Fibroblast of villous mesenchyme (primary cell): ENCODE measurements at regions not wholly inside any gene's neighbourhood (a gene's known extent, or its start where the extent isn't known, plus 50 kb on each side); places are given as distances from the start of the nearest gene placed in this dataset.

Experiments
- DNase-seq: peaks from one replicate; pipeline ENCODE4 v3.0.0-alpha.2; 2010; ENCODE audit warnings: low read depth
- H3K4me3 ChIP-seq: 2 replicates; pipeline ENCODE4 v1.5.1; 2011; ENCODE audit warnings: low read depth, mild to moderate bottlenecking, low read length
- TF ChIP-seq, protein P1 (sequence below): IDR thresholded peaks from 2 replicates; pipeline ENCODE4 v1.5.1; 2012; ENCODE audit warnings: low read depth, mild to moderate bottlenecking, low read length; ENCODE audit not compliant: insufficient read depth

DNA sequence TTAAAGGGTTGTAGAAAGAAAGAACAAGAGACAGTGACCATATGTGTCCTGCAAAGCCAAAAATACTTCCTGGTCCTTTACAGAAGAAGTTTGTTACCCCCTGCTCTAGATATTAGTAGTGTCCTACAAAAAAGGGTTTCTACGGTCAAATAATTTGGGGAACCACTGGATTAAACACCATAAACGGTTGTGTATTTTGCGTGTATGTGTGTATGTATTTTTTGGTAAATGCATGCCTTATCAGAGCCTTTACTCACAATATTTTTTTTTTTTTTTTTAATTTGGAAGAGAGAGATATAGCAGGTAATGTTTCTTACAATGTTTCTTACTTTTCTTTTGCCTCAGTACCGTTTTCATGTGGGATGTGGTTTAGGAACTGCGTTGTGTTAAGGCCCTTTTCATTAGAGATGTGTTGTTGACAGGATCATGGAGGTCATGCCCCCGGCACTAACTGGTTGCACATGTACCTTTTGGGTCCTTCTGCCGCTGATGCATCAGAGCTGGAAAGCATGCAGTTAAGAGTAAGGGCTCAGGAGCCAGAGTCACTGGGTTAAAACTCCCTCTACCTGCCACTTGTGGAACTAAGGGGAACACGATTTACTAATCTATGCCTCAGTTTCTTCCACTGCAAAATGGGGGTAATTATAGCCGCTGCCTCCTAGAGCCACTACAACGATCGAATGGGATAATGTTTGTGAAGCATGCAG, 234.6 kb upstream of the KAZN start:
- DNase-seq: no peak
- TF ChIP-seq, protein P1, sequence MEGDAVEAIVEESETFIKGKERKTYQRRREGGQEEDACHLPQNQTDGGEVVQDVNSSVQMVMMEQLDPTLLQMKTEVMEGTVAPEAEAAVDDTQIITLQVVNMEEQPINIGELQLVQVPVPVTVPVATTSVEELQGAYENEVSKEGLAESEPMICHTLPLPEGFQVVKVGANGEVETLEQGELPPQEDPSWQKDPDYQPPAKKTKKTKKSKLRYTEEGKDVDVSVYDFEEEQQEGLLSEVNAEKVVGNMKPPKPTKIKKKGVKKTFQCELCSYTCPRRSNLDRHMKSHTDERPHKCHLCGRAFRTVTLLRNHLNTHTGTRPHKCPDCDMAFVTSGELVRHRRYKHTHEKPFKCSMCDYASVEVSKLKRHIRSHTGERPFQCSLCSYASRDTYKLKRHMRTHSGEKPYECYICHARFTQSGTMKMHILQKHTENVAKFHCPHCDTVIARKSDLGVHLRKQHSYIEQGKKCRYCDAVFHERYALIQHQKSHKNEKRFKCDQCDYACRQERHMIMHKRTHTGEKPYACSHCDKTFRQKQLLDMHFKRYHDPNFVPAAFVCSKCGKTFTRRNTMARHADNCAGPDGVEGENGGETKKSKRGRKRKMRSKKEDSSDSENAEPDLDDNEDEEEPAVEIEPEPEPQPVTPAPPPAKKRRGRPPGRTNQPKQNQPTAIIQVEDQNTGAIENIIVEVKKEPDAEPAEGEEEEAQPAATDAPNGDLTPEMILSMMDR: no peak
- H3K4me3 ChIP-seq: no peak overlapping the region

GRCh38 chr1:14365301-14365988, 233.0 kb upstream of the KAZN start:
- TF ChIP-seq, protein P1: no peak
- no peak overlapping the region for H3K4me3 ChIP-seq
- DNase-seq: no peak

DNA sequence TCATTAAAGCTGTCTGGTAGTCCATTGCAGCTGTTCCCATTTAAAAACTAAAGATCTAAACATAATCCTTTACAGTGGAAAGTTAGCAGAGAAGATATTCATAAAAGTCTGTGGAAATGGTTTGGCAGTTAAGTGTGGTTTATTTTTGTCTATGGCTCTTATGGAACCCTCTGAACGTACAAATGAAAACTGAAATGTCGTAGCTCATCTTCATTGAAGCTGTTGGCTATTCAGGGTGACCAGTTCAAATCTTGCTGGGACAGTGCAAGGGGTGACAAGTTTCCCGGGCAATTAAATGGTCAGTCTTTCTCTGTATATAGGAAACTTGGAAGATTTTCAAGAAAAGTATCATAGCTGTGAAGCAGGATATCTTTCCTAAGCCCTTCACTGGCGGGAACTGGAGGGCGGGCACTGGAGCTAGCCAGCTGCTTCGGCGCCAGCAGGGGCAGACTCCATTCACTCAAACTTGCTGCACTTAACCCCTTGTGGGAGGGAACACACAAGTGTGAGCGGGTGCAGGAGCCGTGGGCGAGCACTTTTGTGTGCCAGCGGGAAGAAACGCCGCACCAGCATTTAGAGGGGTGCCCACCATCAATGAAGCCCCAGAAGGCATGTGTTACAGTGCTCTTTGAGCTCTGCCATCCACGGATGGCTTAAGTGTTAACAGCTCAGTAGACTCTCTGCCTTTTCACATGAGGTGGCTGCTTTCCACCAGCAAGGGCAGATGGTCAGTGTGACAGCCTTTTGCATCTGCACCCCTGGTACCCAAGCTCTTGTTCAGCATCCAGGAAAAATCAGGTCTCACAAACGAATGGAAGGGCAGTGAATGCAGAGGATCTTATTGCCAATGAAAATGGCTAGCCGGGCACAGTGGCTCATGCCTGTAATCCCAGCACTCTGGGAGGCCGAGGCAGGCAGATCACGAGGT, 232.1 kb upstream of the KAZN start:
- DNase-seq: no peak
- no peak overlapping the region for H3K4me3 ChIP-seq
- TF ChIP-seq, protein P1: no peak

- H3K4me3 ChIP-seq: no peak overlapping the region
- no peak for DNase-seq
- TF ChIP-seq, protein P1: no peak
These were observed 231.0 kb upstream of the KAZN start for GRCh38 chr1:14367451-14367850.

DNA sequence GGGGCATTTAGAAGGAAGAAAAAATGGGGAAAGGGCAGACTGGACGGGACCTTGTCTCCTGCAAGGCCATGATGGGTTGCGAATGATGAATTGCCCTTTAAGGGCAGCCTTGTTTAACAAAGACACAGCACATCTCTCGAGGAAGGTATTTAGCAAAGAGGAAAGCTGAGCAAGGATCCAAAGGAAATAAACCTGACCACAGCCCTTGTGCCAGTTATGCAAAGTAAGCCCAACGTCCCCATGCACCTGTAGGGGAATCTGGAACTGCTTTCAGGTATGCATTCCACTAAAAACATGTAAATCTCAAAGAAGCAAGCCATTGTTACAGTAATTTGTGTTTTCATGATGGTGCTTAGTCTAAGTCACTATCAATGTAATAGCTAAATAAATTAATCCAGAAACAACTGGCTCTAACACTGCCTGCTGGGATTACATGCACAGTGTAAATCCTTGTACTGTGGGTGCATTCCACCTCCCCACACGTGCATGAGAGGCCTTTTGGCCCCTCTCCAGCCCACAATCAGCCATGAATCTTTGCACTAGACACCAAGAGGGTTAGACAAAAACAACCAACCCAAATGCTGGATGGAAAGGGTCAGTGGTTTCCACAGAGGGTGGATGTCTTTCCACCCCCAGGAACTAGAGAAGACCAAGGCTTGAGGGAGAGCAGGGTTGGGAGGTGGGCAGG, 228.8 kb upstream of the KAZN start:
- TF ChIP-seq, protein P1: no peak
- no peak overlapping the region for H3K4me3 ChIP-seq
- DNase-seq: no peak

DNA sequence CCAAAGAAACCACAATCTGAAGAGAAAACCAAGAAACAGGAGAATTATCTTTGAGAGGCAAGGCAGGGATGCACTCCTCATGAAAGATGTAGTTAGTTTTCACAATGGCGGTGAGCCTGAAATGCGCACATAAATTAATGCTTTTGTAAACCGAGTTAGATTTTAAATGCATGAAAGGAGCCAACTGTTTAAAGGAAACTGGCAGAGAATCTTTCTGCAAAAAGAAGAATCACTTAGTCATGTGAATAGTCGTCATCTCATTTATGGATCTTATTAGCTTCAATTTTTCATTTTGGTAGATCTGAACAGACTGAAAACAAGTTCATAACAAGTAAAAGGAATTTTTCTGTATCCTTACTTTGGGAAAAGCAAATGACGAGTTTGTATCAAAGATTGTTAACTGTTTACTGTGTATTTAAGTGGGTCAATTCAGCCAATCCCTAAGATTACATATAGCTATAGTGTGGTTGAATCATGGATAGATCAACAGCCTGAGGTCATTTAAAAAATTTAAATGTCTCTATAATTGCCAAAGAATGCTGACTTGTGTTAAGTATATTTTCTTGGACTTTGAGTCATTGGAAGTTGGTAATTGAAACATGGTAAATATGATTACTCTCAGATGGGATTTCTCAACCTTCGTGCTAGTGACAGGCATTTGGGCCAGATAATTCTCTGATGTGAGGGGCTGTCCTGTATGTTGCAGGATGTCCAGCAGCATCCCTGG, 226.6 kb upstream of the KAZN start:
- H3K4me3 ChIP-seq: no peak overlapping the region
- TF ChIP-seq, protein P1: no peak
- DNase-seq: no peak
